ENCODE measurements at regions not wholly inside any gene's neighbourhood (a gene's known extent, or its start where the extent isn't known, plus 50 kb on each side); places are given as distances from the start of the nearest gene placed in this dataset.
"Not testable (repeated sequence)": the region's sequence is repeated elsewhere in the genome, so short reads cannot be mapped to it uniquely, and the experiment has no call there.

DNA sequence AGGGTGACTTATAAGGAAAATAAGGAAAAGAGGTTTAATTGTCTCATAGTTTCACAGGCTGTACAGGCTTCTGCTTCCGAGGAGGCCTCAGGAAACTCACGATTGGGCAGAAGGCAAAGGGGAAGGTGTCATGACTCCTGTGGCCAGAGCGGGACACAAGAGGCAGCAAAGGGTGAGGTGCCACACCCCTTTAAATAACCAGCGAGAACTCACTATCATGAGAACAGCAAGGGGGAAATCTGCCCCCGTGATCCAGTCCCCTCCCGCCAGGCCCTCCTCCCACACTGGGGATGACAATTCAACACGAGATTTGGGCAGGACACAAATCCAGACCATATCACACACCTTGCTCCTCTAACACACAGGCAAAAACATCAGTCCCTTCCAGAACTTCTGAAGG lies 254.0 kb downstream of the DLL1 start:
- TF ChIP-seq, protein P1, sequence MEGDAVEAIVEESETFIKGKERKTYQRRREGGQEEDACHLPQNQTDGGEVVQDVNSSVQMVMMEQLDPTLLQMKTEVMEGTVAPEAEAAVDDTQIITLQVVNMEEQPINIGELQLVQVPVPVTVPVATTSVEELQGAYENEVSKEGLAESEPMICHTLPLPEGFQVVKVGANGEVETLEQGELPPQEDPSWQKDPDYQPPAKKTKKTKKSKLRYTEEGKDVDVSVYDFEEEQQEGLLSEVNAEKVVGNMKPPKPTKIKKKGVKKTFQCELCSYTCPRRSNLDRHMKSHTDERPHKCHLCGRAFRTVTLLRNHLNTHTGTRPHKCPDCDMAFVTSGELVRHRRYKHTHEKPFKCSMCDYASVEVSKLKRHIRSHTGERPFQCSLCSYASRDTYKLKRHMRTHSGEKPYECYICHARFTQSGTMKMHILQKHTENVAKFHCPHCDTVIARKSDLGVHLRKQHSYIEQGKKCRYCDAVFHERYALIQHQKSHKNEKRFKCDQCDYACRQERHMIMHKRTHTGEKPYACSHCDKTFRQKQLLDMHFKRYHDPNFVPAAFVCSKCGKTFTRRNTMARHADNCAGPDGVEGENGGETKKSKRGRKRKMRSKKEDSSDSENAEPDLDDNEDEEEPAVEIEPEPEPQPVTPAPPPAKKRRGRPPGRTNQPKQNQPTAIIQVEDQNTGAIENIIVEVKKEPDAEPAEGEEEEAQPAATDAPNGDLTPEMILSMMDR (IDR thresholded peaks at IDR 0.05; ENCODE audit: insufficient read depth, low read depth, low read length): no peak
- TF ChIP-seq EZH2 (IDR thresholded peaks at IDR 0.05; ENCODE audit: insufficient read depth, low read length): no peak
- no peaks in the 10 kb centered on the region for H3K4me1 Mint-ChIP-seq (ENCODE audit: low read depth, unreplicated experiment)
- H2AFZ ChIP-seq (ENCODE audit: low read depth, low read length): no peak overlapping the region
- no peaks in the 10 kb centered on the region for H3K79me2 ChIP-seq (ENCODE audit: insufficient read depth, low read length)
- H3K27me3 Mint-ChIP-seq (ENCODE audit: low read depth, unreplicated experiment): peaks cover 21% of the 10 kb centered on the region
- no peak overlapping the region for H3K4me2 ChIP-seq (ENCODE audit: low read length)
- no peak overlapping the region for H3K27ac ChIP-seq (ENCODE audit: low read depth, low read length)
- FAIRE-seq: no peak
- H4K20me1 ChIP-seq (ENCODE audit: insufficient read depth, low read length): no peaks in the 10 kb centered on the region
- peaks cover 10% of the 10 kb centered on the region for H3K9me3 ChIP-seq (ENCODE audit: insufficient read depth, low read depth, low read length)
- no peaks in the 10 kb centered on the region for H3K4me1 ChIP-seq (ENCODE audit: insufficient read depth, low read length)
- H3K36me3 Mint-ChIP-seq (ENCODE audit: low read depth, unreplicated experiment): no peaks in the 10 kb centered on the region
- no peak overlapping the region for H3K4me3 ChIP-seq (ENCODE audit: insufficient read depth, low read depth, low read length)
- H3K36me3 ChIP-seq (ENCODE audit: insufficient read depth, low read length): no peaks in the 10 kb centered on the region
- peaks cover 17% of the 10 kb centered on the region for H3K9me3 Mint-ChIP-seq (ENCODE audit: unreplicated experiment)
- H3K9ac ChIP-seq (ENCODE audit: low read length): no peak overlapping the region
- H3K27me3 ChIP-seq (ENCODE audit: insufficient read depth, low read length): no peaks in the 10 kb centered on the region
- no peak overlapping the region for H3K4me3 Mint-ChIP-seq (ENCODE audit: unreplicated experiment)
- DNase-seq (ENCODE audit: low read depth): no peak
- H3K27ac Mint-ChIP-seq (ENCODE audit: unreplicated experiment): no peak overlapping the region

DNA sequence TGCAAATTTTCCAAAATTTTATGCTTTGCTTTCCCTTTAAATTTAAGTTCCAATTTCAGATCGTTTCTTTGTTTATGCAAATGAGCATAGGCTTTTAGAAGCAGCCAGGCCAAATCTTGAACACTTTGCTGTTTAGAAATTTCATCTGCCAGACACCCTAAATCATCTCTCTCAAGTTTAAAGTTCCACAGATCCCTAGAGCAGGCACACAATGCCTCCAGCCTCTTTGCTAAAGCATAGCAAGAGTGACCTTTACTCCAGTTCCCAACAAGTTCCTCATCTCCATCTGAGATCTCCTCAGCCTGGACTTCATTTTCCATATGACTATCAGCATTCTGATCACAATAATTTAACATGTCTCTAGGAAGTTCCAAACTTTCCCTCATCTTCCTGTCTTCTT lies 254.5 kb downstream of the DLL1 start:
- not testable (repeated sequence) for H3K27ac Mint-ChIP-seq (ENCODE audit: unreplicated experiment); DNase-seq (ENCODE audit: low read depth); H3K4me1 Mint-ChIP-seq (ENCODE audit: low read depth, unreplicated experiment); H3K4me2 ChIP-seq (ENCODE audit: low read length); H3K27me3 ChIP-seq (ENCODE audit: insufficient read depth, low read length); H3K79me2 ChIP-seq (ENCODE audit: insufficient read depth, low read length); H3K36me3 ChIP-seq (ENCODE audit: insufficient read depth, low read length); H3K9ac ChIP-seq (ENCODE audit: low read length); H4K20me1 ChIP-seq (ENCODE audit: insufficient read depth, low read length); H3K4me3 ChIP-seq (ENCODE audit: insufficient read depth, low read depth, low read length); H3K4me3 Mint-ChIP-seq (ENCODE audit: unreplicated experiment); H2AFZ ChIP-seq (ENCODE audit: low read depth, low read length); FAIRE-seq; H3K36me3 Mint-ChIP-seq (ENCODE audit: low read depth, unreplicated experiment); H3K4me1 ChIP-seq (ENCODE audit: insufficient read depth, low read length); H3K27ac ChIP-seq (ENCODE audit: low read depth, low read length)
- peaks cover 27% of the 10 kb centered on the region for H3K27me3 Mint-ChIP-seq (ENCODE audit: low read depth, unreplicated experiment)
- H3K9me3 Mint-ChIP-seq (ENCODE audit: unreplicated experiment): peaks cover 13% of the 10 kb centered on the region
- H3K9me3 ChIP-seq (ENCODE audit: insufficient read depth, low read depth, low read length): peaks cover 10% of the 10 kb centered on the region

DNA sequence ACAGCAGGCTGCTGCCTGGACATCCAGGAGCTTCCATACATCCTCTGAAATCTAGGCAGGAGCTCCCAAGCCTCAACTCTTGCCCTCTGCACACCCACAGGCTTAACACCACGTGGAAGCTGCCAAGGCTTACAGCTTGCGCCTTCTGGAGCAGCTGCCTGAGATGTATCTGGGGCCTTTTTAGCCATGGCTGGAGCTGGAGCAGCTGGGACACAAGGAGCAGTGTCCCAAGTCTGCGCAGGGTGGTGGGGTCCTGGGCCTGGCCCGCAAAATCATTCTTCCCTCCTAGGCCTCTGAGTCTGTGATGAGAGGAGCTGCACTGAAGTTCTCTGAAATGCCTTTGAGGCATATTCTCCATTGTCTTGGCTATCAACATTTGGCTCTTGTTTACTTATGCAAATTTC lies 255.0 kb downstream of the DLL1 start:
- DNase-seq (ENCODE audit: low read depth): no peak
- no peaks in the 10 kb centered on the region for H3K36me3 Mint-ChIP-seq (ENCODE audit: low read depth, unreplicated experiment)

More for the DNA sequence above, 255.0 kb downstream of the DLL1 start:
- no peak overlapping the region for H3K4me3 ChIP-seq (ENCODE audit: insufficient read depth, low read depth, low read length)
- peaks cover 25% of the 10 kb centered on the region for H3K27me3 Mint-ChIP-seq (ENCODE audit: low read depth, unreplicated experiment)
- H3K36me3 ChIP-seq (ENCODE audit: insufficient read depth, low read length): no peaks in the 10 kb centered on the region
- H3K4me1 ChIP-seq (ENCODE audit: insufficient read depth, low read length): no peaks in the 10 kb centered on the region
- H3K9ac ChIP-seq (ENCODE audit: low read length): no peak overlapping the region
- H3K9me3 ChIP-seq (ENCODE audit: insufficient read depth, low read depth, low read length): peaks cover 10% of the 10 kb centered on the region
- TF ChIP-seq, protein P1 (IDR thresholded peaks at IDR 0.05; ENCODE audit: insufficient read depth, low read depth, low read length): no peak
- no peak for TF ChIP-seq EZH2 (IDR thresholded peaks at IDR 0.05; ENCODE audit: insufficient read depth, low read length)
- H3K4me1 Mint-ChIP-seq (ENCODE audit: low read depth, unreplicated experiment): no peaks in the 10 kb centered on the region
- H3K4me2 ChIP-seq (ENCODE audit: low read length): no peak overlapping the region
- no peak overlapping the region for H3K27ac Mint-ChIP-seq (ENCODE audit: unreplicated experiment)
- H3K79me2 ChIP-seq (ENCODE audit: insufficient read depth, low read length): no peaks in the 10 kb centered on the region
- peaks cover 13% of the 10 kb centered on the region for H3K9me3 Mint-ChIP-seq (ENCODE audit: unreplicated experiment)
- no peak for FAIRE-seq
- no peak overlapping the region for H3K4me3 Mint-ChIP-seq (ENCODE audit: unreplicated experiment)
- H4K20me1 ChIP-seq (ENCODE audit: insufficient read depth, low read length): no peaks in the 10 kb centered on the region
- no peak overlapping the region for H2AFZ ChIP-seq (ENCODE audit: low read depth, low read length)
- no peaks in the 10 kb centered on the region for H3K27me3 ChIP-seq (ENCODE audit: insufficient read depth, low read length)
- no peak overlapping the region for H3K27ac ChIP-seq (ENCODE audit: low read depth, low read length)

All from astrocyte (in vitro differentiated cells and primary cell).